WTC11 (cell line): ENCODE measurements at regions not wholly inside any gene's neighbourhood (a gene's known extent, or its start where the extent isn't known, plus 50 kb on each side); places are given as distances from the start of the nearest gene placed in this dataset.

Experiments
- ATAC-seq: fragments of 200-7000 bp; cut with Tn5 transposase; 2 replicates; pipeline ENCODE4 v1.10.0; 2021; ENCODE audit warnings: mild to moderate bottlenecking, moderate library complexity
- CTCF ChIA-PET: fragments of 300-600 bp; sonication (Branson Sonifier 250); formaldehyde crosslinking; loops from one replicate; lab custom pipeline; 2021; ENCODE audit warnings: antibody characterized with exemption; lab: Charles Lee
- POLR2A ChIA-PET: fragments of 350-600 bp; sonication (Branson Sonifier 250); formaldehyde crosslinking; loops from one replicate; lab custom pipeline; 2021; ENCODE audit warnings: antibody characterized with exemption; lab: Charles Lee
- DNase-seq: peaks from one replicate; pipeline ENCODE4 v3.0.0; 2021; ENCODE audit warnings: low spot score
- H3K27ac Mint-ChIP-seq: 2 replicates; pipeline ENCODE4 v1.8.0; 2021; ENCODE audit warnings: mixed read lengths
- H3K27me3 Mint-ChIP-seq: 2 replicates; pipeline ENCODE4 v1.8.0; 2021; ENCODE audit warnings: low read depth, mild to moderate bottlenecking, moderate library complexity, mixed read lengths
- H3K36me3 Mint-ChIP-seq: 2 replicates; pipeline ENCODE4 v1.8.0; 2021; ENCODE audit warnings: mixed read lengths
- H3K4me1 Mint-ChIP-seq: 2 replicates; pipeline ENCODE4 v1.8.0; 2022; ENCODE audit warnings: mixed read lengths
- H3K4me3 Mint-ChIP-seq: 2 replicates; pipeline ENCODE4 v1.8.0; 2021; ENCODE audit warnings: mild to moderate bottlenecking, moderate library complexity, mixed read lengths
- H3K9me3 Mint-ChIP-seq: 2 replicates; pipeline ENCODE4 v1.8.0; 2021; ENCODE audit warnings: mixed read lengths
- ARID4B ChIP-seq: sonication (generic); formaldehyde crosslinking; IDR thresholded peaks from 2 replicates; pipeline ENCODE4 v1.8.0; 2023; ENCODE audit warnings: missing genetic modification reagents, mild to moderate bottlenecking, borderline replicate concordance
- E2F5 ChIP-seq: sonication (generic); formaldehyde crosslinking; IDR thresholded peaks from 2 replicates; pipeline ENCODE4 v1.8.1; 2022; ENCODE audit warnings: mild to moderate bottlenecking, moderate library complexity, missing genetic modification reagents
- EMX1 ChIP-seq: fragments of 250-450 bp; sonication (Bioruptor Pico); IDR thresholded peaks from 2 replicates; pipeline ENCODE4 v1.8.0; 2021; ENCODE audit warnings: mild to moderate bottlenecking
- GABPB1 ChIP-seq: sonication (generic); formaldehyde crosslinking; IDR thresholded peaks from 2 replicates; pipeline ENCODE4 v1.8.1; 2023; ENCODE audit warnings: mild to moderate bottlenecking, missing genetic modification reagents
- HMGXB4 ChIP-seq: sonication (generic); formaldehyde crosslinking; IDR thresholded peaks from 2 replicates; pipeline ENCODE4 v1.8.1; 2023; ENCODE audit warnings: mild to moderate bottlenecking, moderate library complexity, missing genetic modification reagents
- MLX ChIP-seq: sonication (generic); formaldehyde crosslinking; IDR thresholded peaks from 2 replicates; pipeline ENCODE4 v1.8.1; 2023; ENCODE audit warnings: mild to moderate bottlenecking, missing genetic modification reagents, moderate library complexity
- MYBL2 ChIP-seq: sonication (generic); formaldehyde crosslinking; IDR thresholded peaks from 2 replicates; pipeline ENCODE4 v1.8.1; 2023; ENCODE audit warnings: mild to moderate bottlenecking, moderate library complexity, missing genetic modification reagents
- NR2C2 ChIP-seq: sonication (generic); formaldehyde crosslinking; IDR thresholded peaks from 2 replicates; pipeline ENCODE4 v1.8.0; 2022; ENCODE audit warnings: mild to moderate bottlenecking, missing genetic modification reagents
- OVOL2 ChIP-seq: fragments of 250-450 bp; sonication (Bioruptor Pico); IDR thresholded peaks from 2 replicates; pipeline ENCODE4 v1.9.0; 2021; ENCODE audit warnings: mild to moderate bottlenecking, borderline replicate concordance
- STAT6 ChIP-seq: sonication (generic); formaldehyde crosslinking; conservative IDR thresholded peaks from 2 replicates; pipeline ENCODE4 v1.8.1; 2023; ENCODE audit warnings: mild to moderate bottlenecking, low read depth, missing genetic modification reagents, moderate library complexity
- TEAD1 ChIP-seq: sonication (generic); formaldehyde crosslinking; IDR thresholded peaks from 2 replicates; pipeline ENCODE4 v1.8.0; 2022; ENCODE audit warnings: mild to moderate bottlenecking, missing genetic modification reagents
- USF2 ChIP-seq: sonication (generic); formaldehyde crosslinking; IDR thresholded peaks from 2 replicates; pipeline ENCODE4 v1.8.1; 2023; ENCODE audit warnings: mild to moderate bottlenecking, missing genetic modification reagents, moderate library complexity
- ZNF219 ChIP-seq: sonication (generic); formaldehyde crosslinking; IDR thresholded peaks from 2 replicates; pipeline ENCODE4 v1.8.0; 2023; ENCODE audit warnings: missing genetic modification reagents, mild to moderate bottlenecking, borderline replicate concordance
- ZNF263 ChIP-seq: sonication (generic); formaldehyde crosslinking; IDR thresholded peaks from 2 replicates; pipeline ENCODE4 v1.8.1; 2022; ENCODE audit warnings: low read depth, mild to moderate bottlenecking, moderate library complexity, missing genetic modification reagents
- ZNF671 ChIP-seq: fragments of 250-450 bp; sonication (Bioruptor Pico); IDR thresholded peaks from 2 replicates; pipeline ENCODE4 v1.8.0; 2021; ENCODE audit warnings: mild to moderate bottlenecking
- ZSCAN18 ChIP-seq: fragments of 250-450 bp; sonication (Bioruptor Pico); IDR thresholded peaks from 2 replicates; pipeline ENCODE4 v2.1.2; 2022; ENCODE audit warnings: mild to moderate bottlenecking, moderate library complexity

GRCh38 chr16:61403386-61403785 lies 632.9 kb downstream of the CDH8 start (continued):
- no peak for TF ChIP-seq USF2 (CRISPR knock-in tag)
- no peak for TF ChIP-seq ZNF671 (CRISPR knock-in tag)
- no peak for TF ChIP-seq OVOL2 (CRISPR knock-in tag)
- TF ChIP-seq GABPB1 (CRISPR knock-in tag), result no peak
- TF ChIP-seq ARID4B (CRISPR knock-in tag), result no peak
- no peak for TF ChIP-seq EMX1
- TF ChIP-seq NR2C2 (CRISPR knock-in tag), result no peak
- TF ChIP-seq STAT6 (CRISPR knock-in tag), result no peak
- TF ChIP-seq ZNF219 (CRISPR knock-in tag), result no peak
- TF ChIP-seq HMGXB4 (CRISPR knock-in tag), result no peak

- Mint-ChIP-seq H3K4me3 (no peak overlapping the region), H3K9me3 (no peaks in the 10 kb centered on the region), H3K27me3 (no peaks in the 10 kb centered on the region), H3K36me3 (no peaks in the 10 kb centered on the region), H3K4me1 (no peaks in the 10 kb centered on the region), H3K27ac (no peak overlapping the region)
- ATAC-seq (no peak), DNase-seq (no peak)
- ChIA-PET CTCF (no interaction called here), POLR2A (no interaction called here)
- TF ChIP-seq TEAD1 (CRISPR knock-in tag) (no peak), MYBL2 (CRISPR knock-in tag) (no peak), E2F5 (CRISPR knock-in tag) (no peak), ZNF263 (no peak), MLX (CRISPR knock-in tag) (no peak), ZSCAN18 (CRISPR knock-in tag) (no peak)
Measured at GRCh38 chr16:61391896-61392295, 644.3 kb downstream of the CDH8 start.
